Ishikawa (cell line): ENCODE measurements at regions not wholly inside any gene's neighbourhood (a gene's known extent, or its start where the extent isn't known, plus 50 kb on each side); places are given as distances from the start of the nearest gene placed in this dataset.

Experiments
- CEBPB ChIP-seq: IDR thresholded peaks from 2 replicates; pipeline ENCODE4 v1.6.1; 2012
- EP300 ChIP-seq: IDR thresholded peaks from 2 replicates; pipeline ENCODE4 v1.6.1; 2012; ENCODE audit warnings: borderline replicate concordance
- REST ChIP-seq: IDR thresholded peaks from 2 replicates; pipeline ENCODE4 v1.6.1; 2012; ENCODE audit warnings: low read depth, mild to moderate bottlenecking
- TEAD4 ChIP-seq: IDR thresholded peaks from 2 replicates; pipeline ENCODE4 v1.6.1; 2012
- YY1 ChIP-seq: IDR thresholded peaks from 2 replicates; pipeline ENCODE4 v1.6.1; 2012; ENCODE audit warnings: low read depth

DNA sequence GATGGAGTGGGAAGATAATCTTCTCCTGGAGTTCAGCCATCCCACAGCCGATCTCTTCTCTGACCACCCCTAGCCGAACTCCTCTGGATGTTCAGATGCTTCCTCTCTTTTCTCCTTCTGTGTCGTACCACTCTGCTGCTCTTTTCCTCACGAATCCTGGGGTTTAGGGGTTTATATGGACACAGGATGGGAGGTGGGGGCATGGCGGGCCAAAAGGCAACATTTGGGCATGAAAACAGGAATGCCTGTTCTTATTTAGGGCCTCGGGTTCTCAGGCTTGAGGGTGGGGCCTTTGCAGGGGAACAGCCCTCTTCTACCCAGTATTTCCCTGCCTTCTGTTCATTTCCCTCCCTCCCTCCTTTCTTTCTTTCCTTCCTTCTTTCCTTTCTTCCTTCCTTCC, 112.7 kb downstream of the SLC35B3 start:
- TF ChIP-seq YY1 (no peak), EP300 (no peak), CEBPB (no peak), TEAD4 (no peak), REST (no peak)
